OCI-LY7 (cell line): ENCODE measurements at regions not wholly inside any gene's neighbourhood (a gene's known extent, or its start where the extent isn't known, plus 50 kb on each side); places are given as distances from the start of the nearest gene placed in this dataset.

Experiments
- BruUV-seq: library from RNA; stranded (reverse); fragments of 400-500 nt; replicated peaks from 2 replicates; lab custom pipeline; 2021; lab: Mats Ljungman, UMichigan
- CTCF ChIA-PET: fragments of 300-600 bp; sonication (Branson Sonifier 250); formaldehyde crosslinking; loops from one replicate; lab custom pipeline; 2022; ENCODE audit warnings: antibody characterized with exemption; ENCODE audit not compliant: unreplicated experiment; lab: Charles Lee
- POLR2A ChIA-PET: fragments of 300-600 bp; sonication (Branson Sonifier 250); formaldehyde crosslinking; loops from one replicate; lab custom pipeline; 2022; ENCODE audit warnings: antibody characterized with exemption; lab: Charles Lee
- DNase-seq: peaks from one replicate; pipeline ENCODE4 v3.0.0-alpha.2; 2015; ENCODE audit warnings: low spot score
- H2AFZ ChIP-seq: fragments of 200-600 bp; sonication (generic), shearing (Covaris generic); 2 replicates; pipeline ENCODE4 v1.6.1; 2014; ENCODE audit warnings: mild to moderate bottlenecking, antibody characterized with exemption, low read length, moderate library complexity
- H3K27ac ChIP-seq: fragments of 200-600 bp; sonication (generic); 2 replicates; pipeline ENCODE4 v1.5.1; 2014; ENCODE audit warnings: mixed run types, low read depth, mild to moderate bottlenecking, moderate library complexity, low read length, inconsistent platforms; ENCODE audit not compliant: poor library complexity, severe bottlenecking
- H3K36me3 ChIP-seq: fragments of 200-600 bp; sonication (generic); 2 replicates; pipeline ENCODE4 v1.6.1; 2014; ENCODE audit warnings: mild to moderate bottlenecking, antibody characterized with exemption, low read length, moderate library complexity, mixed read lengths; ENCODE audit not compliant: insufficient read depth
- H3K4me1 ChIP-seq: fragments of 200-600 bp; sonication (generic); 2 replicates; pipeline ENCODE4 v1.5.1; 2014; ENCODE audit warnings: mild to moderate bottlenecking, low read length; ENCODE audit not compliant: insufficient read depth, poor library complexity, severe bottlenecking
- H3K4me2 ChIP-seq: fragments of 200-600 bp; sonication (generic); 2 replicates; pipeline ENCODE4 v1.6.1; 2014; ENCODE audit warnings: mild to moderate bottlenecking, low read length
- H3K4me3 ChIP-seq: fragments of 200-600 bp; sonication (generic); 2 replicates; pipeline ENCODE4 v1.5.1; 2014; ENCODE audit warnings: mild to moderate bottlenecking, low read depth, low read length; ENCODE audit not compliant: poor library complexity, severe bottlenecking
- H3K79me2 ChIP-seq: fragments of 200-600 bp; sonication (generic); 2 replicates; pipeline ENCODE4 v1.6.1; 2016; ENCODE audit warnings: low read depth, mild to moderate bottlenecking, low read length, moderate library complexity, mixed read lengths; ENCODE audit not compliant: insufficient read depth
- H3K9me2 ChIP-seq: fragments of 200-600 bp; sonication (generic); 2 replicates; pipeline ENCODE4 v1.6.1; 2016; ENCODE audit warnings: mild to moderate bottlenecking, low read length, mixed read lengths; ENCODE audit not compliant: insufficient read depth
- H3K9me3 ChIP-seq: fragments of 200-600 bp; sonication (generic); 2 replicates; pipeline ENCODE4 v1.6.1; 2014; ENCODE audit warnings: mild to moderate bottlenecking, mixed run types, low read length, mixed read lengths
- H4K20me1 ChIP-seq: fragments of 200-600 bp; sonication (generic); 2 replicates; pipeline ENCODE4 v1.6.1; 2014; ENCODE audit warnings: mild to moderate bottlenecking, antibody characterized with exemption, low read length, moderate library complexity, mixed read lengths; ENCODE audit not compliant: insufficient read depth
- EZH2phosphoT487 ChIP-seq: fragments of 200-600 bp; sonication (generic); IDR thresholded peaks from 2 replicates; pipeline ENCODE4 v1.6.1; 2018; ENCODE audit warnings: low read depth, borderline replicate concordance, mild to moderate bottlenecking, mixed run types, antibody characterized with exemption, low read length, moderate library complexity, mixed read lengths
- intact Hi-C: fragments of 100-400 bp; cut with micrococcal nuclease; formaldehyde crosslinking; loops from one replicate; pipeline ENCODE4 v1.10.0; 2022; ENCODE audit not compliant: unreplicated experiment
- TF ChIP-seq, protein P1 (sequence below): fragments of 200-600 bp; sonication (generic); conservative IDR thresholded peaks from 2 replicates; pipeline ENCODE4 v1.5.1; 2014; ENCODE audit warnings: mild to moderate bottlenecking, antibody characterized with exemption, low read length, moderate library complexity, mixed read lengths

GRCh38 chr18:46310258-46310657 is 206.1 kb downstream of the HAUS1 start:
- Histone ChIP-seq H3K9me3 (no peaks in the 10 kb centered on the region), H3K36me3 (no peaks in the 10 kb centered on the region), H4K20me1 (no peaks in the 10 kb centered on the region), H3K4me1 (peaks cover 8% of the 10 kb centered on the region), H3K27ac (no peak overlapping the region), H3K4me3 (no peak overlapping the region), H3K79me2 (no peaks in the 10 kb centered on the region), H3K9me2 (no peaks in the 10 kb centered on the region), H2AFZ (no peak overlapping the region; the same call in 1 of the 2 replicates), H3K4me2 (0 out of 2 replicates have a peak overlapping the region, but pooled peaks have one; percentile 9)
- TF ChIP-seq EZH2phosphoT487, result no peak
- TF ChIP-seq, protein P1, sequence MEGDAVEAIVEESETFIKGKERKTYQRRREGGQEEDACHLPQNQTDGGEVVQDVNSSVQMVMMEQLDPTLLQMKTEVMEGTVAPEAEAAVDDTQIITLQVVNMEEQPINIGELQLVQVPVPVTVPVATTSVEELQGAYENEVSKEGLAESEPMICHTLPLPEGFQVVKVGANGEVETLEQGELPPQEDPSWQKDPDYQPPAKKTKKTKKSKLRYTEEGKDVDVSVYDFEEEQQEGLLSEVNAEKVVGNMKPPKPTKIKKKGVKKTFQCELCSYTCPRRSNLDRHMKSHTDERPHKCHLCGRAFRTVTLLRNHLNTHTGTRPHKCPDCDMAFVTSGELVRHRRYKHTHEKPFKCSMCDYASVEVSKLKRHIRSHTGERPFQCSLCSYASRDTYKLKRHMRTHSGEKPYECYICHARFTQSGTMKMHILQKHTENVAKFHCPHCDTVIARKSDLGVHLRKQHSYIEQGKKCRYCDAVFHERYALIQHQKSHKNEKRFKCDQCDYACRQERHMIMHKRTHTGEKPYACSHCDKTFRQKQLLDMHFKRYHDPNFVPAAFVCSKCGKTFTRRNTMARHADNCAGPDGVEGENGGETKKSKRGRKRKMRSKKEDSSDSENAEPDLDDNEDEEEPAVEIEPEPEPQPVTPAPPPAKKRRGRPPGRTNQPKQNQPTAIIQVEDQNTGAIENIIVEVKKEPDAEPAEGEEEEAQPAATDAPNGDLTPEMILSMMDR, result no peak
- DNase-seq, result peak; percentile 1
- CTCF ChIA-PET, result no interaction called here
- intact Hi-C loops, result no loop called here
- POLR2A ChIA-PET, result no interaction called here
- no TSS peak for BruUV-seq

- TF ChIP-seq EZH2phosphoT487, result no peak
- TF ChIP-seq, protein P1, result no peak
- Histone ChIP-seq H2AFZ (no peak overlapping the region; the same call in 1 of the 2 replicates), H3K27ac (no peak overlapping the region), H3K4me2 (0 out of 2 replicates have a peak overlapping the region, but pooled peaks have one; percentile 9), H4K20me1 (no peaks in the 10 kb centered on the region), H3K9me2 (no peaks in the 10 kb centered on the region), H3K36me3 (no peaks in the 10 kb centered on the region), H3K4me1 (peaks cover 8% of the 10 kb centered on the region), H3K9me3 (no peaks in the 10 kb centered on the region), H3K4me3 (no peak overlapping the region), H3K79me2 (no peaks in the 10 kb centered on the region)
- intact Hi-C loops, result no loop called here
- no peak for DNase-seq
- no TSS peak for BruUV-seq
- POLR2A ChIA-PET, result no interaction called here
- CTCF ChIA-PET, result no interaction called here
These were observed 206.6 kb downstream of the HAUS1 start for GRCh38 chr18:46310675-46311345.

DNA sequence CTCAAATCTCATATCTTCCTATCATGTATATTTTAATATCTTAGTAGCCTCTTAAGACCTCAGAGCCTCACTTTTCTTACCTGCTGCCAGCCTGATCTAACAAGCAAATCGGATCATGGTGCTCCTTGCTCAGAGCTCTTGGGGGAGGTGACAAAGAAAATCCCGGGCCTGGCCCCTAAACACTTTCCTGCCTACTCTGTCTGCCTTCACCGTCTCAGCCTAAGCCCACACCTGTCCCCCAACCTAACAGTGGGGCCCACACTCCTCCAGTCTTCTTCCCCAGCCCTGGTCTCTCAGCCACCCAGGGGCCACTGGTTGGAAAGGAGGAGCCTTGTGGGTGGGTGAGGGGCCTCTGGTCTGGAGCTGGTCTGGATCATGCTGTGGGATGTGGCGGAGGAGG is 207.3 kb downstream of the HAUS1 start:
- TF ChIP-seq EZH2phosphoT487, result no peak
- TF ChIP-seq, protein P1, result no peak
- no peaks in the 10 kb centered on the region for H3K79me2 ChIP-seq
- BruUV-seq, result no TSS peak
- H3K27ac ChIP-seq, result no peak overlapping the region
- H3K4me3 ChIP-seq, result no peak overlapping the region
- H2AFZ ChIP-seq, result no peak overlapping the region
- DNase-seq, result no peak
- H4K20me1 ChIP-seq, result no peaks in the 10 kb centered on the region
- peaks cover 8% of the 10 kb centered on the region for H3K4me1 ChIP-seq
- intact Hi-C loops, result no loop called here
- H3K36me3 ChIP-seq, result no peaks in the 10 kb centered on the region
- ChIA-PET CTCF (no interaction called here), POLR2A (no interaction called here)
- no peak overlapping the region for H3K4me2 ChIP-seq
- no peaks in the 10 kb centered on the region for H3K9me3 ChIP-seq
- no peaks in the 10 kb centered on the region for H3K9me2 ChIP-seq
